GM18507 (cell line): ENCODE measurements at regions not wholly inside any gene's neighbourhood (a gene's known extent, or its start where the extent isn't known, plus 50 kb on each side); places are given as distances from the start of the nearest gene placed in this dataset.

Source experiments
- DNase-seq: peaks from one replicate; pipeline ENCODE4 v3.0.0; 2011; ENCODE audit warnings: low read depth; ENCODE audit not compliant: insufficient read length; ENCODE audit errors: extremely low spot score
- FAIRE-seq: peaks from 2 replicates; lab custom pipeline; 2011; peaks lifted over from hg19 to GRCh38; lab: Jason Lieb, UNC

GRCh38 chr11:71064702-71065515, 187.5 kb downstream of the SHANK2 start:
- DNase-seq (no peak), FAIRE-seq (no peak)

- DNase-seq (no peak), FAIRE-seq (no peak)
Observed at GRCh38 chr11:71064183-71064582, 188.2 kb downstream of the SHANK2 start.

- no peak for DNase-seq
- no peak for FAIRE-seq
Observed at GRCh38 chr11:71063129-71063528, 189.2 kb downstream of the SHANK2 start.

- DNase-seq (no peak), FAIRE-seq (no peak)
Observed at GRCh38 chr11:71062199-71062598, 190.2 kb downstream of the SHANK2 start.

- FAIRE-seq: no peak
- DNase-seq: no peak
Observed at GRCh38 chr11:71060391-71060791, 192.0 kb downstream of the SHANK2 start.

GRCh38 chr11:71059662-71060061, 192.7 kb downstream of the SHANK2 start:
- DNase-seq (no peak), FAIRE-seq (no peak)

- DNase-seq (no peak), FAIRE-seq (no peak)
Observed at GRCh38 chr11:71055925-71056324, 196.5 kb downstream of the SHANK2 start.
